ENCODE measurements at regions not wholly inside any gene's neighbourhood (a gene's known extent, or its start where the extent isn't known, plus 50 kb on each side); places are given as distances from the start of the nearest gene placed in this dataset.

DNA sequence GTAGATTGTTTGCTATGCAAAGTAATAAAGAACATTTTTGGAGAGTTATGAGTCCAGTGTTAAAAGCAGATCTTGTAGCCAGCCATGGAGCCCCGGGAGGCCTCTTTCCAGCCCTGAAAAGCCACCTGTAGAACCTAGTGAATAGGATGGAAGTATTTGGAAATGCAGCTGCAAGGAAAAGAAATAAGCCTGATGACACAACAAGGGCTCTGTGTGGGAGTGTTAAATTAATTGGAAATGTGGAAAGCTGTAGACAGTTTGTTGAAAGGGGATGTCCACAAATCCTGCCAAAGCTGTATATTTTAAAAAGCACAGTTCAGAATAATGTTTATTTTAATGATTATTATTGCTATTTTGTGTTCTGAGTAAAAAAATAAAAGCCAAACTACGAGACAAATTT is 152.5 kb upstream of the GHR start:
- no peaks in the 10 kb centered on the region for H3K27me3 Mint-ChIP-seq (ENCODE audit: low read depth)
- POLR2A ChIA-PET = no interaction called here
- CTCF ChIA-PET = interaction anchor here (0.7 kb wide), 1 partner anchor 266 kb away, joined by 3 read pairs; no protein-coding TSS in a partner anchor

DNA sequence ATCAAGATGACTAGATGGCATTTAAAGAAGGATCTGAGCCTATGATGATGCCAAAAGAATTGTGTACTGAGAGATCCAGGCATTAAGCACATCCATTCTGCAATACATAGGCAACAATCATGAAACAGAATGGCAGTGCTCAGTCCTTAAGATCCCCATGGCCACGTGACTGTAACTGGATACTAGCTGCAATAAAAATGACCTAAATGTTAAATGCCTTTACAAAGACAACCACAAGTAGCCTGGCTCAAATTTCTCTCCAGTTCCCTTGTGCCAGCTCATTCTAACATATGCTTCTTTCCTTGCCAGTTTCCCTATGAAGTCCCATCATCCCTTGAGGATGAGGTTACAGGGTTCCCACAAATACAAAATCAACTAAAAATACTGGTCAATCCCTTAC is 148.3 kb upstream of the GHR start:
- H3K27ac Mint-ChIP-seq = peak overlapping the region; percentile 11; the same call in 1 of the 2 replicates
- no peak overlapping the region for H3K4me3 Mint-ChIP-seq
- ATAC-seq (peak; percentile 56; the same call in 1 of the 2 replicates), DNase-seq (ENCODE audit: low spot score) (no peak)
- H3K4me1 Mint-ChIP-seq = peaks cover 14% of the 10 kb centered on the region
- H3K9me3 Mint-ChIP-seq = no peaks in the 10 kb centered on the region
- TF ChIP-seq, protein P1, sequence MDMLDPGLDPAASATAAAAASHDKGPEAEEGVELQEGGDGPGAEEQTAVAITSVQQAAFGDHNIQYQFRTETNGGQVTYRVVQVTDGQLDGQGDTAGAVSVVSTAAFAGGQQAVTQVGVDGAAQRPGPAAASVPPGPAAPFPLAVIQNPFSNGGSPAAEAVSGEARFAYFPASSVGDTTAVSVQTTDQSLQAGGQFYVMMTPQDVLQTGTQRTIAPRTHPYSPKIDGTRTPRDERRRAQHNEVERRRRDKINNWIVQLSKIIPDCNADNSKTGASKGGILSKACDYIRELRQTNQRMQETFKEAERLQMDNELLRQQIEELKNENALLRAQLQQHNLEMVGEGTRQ (CRISPR knock-in tag; IDR thresholded peaks at IDR 0.05) = peak; percentile 52; the same call in 1 of the 2 replicates
- TF ChIP-seq, protein P2, sequence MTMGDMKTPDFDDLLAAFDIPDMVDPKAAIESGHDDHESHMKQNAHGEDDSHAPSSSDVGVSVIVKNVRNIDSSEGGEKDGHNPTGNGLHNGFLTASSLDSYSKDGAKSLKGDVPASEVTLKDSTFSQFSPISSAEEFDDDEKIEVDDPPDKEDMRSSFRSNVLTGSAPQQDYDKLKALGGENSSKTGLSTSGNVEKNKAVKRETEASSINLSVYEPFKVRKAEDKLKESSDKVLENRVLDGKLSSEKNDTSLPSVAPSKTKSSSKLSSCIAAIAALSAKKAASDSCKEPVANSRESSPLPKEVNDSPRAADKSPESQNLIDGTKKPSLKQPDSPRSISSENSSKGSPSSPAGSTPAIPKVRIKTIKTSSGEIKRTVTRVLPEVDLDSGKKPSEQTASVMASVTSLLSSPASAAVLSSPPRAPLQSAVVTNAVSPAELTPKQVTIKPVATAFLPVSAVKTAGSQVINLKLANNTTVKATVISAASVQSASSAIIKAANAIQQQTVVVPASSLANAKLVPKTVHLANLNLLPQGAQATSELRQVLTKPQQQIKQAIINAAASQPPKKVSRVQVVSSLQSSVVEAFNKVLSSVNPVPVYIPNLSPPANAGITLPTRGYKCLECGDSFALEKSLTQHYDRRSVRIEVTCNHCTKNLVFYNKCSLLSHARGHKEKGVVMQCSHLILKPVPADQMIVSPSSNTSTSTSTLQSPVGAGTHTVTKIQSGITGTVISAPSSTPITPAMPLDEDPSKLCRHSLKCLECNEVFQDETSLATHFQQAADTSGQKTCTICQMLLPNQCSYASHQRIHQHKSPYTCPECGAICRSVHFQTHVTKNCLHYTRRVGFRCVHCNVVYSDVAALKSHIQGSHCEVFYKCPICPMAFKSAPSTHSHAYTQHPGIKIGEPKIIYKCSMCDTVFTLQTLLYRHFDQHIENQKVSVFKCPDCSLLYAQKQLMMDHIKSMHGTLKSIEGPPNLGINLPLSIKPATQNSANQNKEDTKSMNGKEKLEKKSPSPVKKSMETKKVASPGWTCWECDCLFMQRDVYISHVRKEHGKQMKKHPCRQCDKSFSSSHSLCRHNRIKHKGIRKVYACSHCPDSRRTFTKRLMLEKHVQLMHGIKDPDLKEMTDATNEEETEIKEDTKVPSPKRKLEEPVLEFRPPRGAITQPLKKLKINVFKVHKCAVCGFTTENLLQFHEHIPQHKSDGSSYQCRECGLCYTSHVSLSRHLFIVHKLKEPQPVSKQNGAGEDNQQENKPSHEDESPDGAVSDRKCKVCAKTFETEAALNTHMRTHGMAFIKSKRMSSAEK (CRISPR knock-in tag; IDR thresholded peaks at IDR 0.05; ENCODE audit: borderline replicate concordance) = no peak
- no peak for TF ChIP-seq SOX15 (CRISPR knock-in tag; IDR thresholded peaks at IDR 0.05)
- ChIA-PET POLR2A (no interaction called here), CTCF (no interaction called here)
- no peaks in the 10 kb centered on the region for H3K27me3 Mint-ChIP-seq (ENCODE audit: low read depth)
- no peaks in the 10 kb centered on the region for H3K36me3 Mint-ChIP-seq

More for the DNA sequence above, 152.5 kb upstream of the GHR start:
- TF ChIP-seq RORB (CRISPR knock-in tag; IDR thresholded peaks at IDR 0.05) = no peak
- TF ChIP-seq IRF2 (CRISPR knock-in tag; IDR thresholded peaks at IDR 0.05; ENCODE audit: borderline replicate concordance, low read depth) = no peak
- no peak for TF ChIP-seq HMGA2 (CRISPR knock-in tag; IDR thresholded peaks at IDR 0.05)
- no peak for TF ChIP-seq MYBL2 (CRISPR knock-in tag; IDR thresholded peaks at IDR 0.05)
- Mint-ChIP-seq H3K36me3 (no peaks in the 10 kb centered on the region), H3K4me1 (peaks cover 19% of the 10 kb centered on the region), H3K27ac (no peak overlapping the region), H3K9me3 (no peaks in the 10 kb centered on the region), H3K4me3 (no peak overlapping the region)
- DNase-seq (ENCODE audit: low spot score) = no peak
- ATAC-seq = no peak

GRCh38 chr5:42277293-42277692 is 145.9 kb upstream of the GHR start:
- ChIA-PET POLR2A (no interaction called here), CTCF (no interaction called here)
- Mint-ChIP-seq H3K4me3 (no peak overlapping the region), H3K27me3 (ENCODE audit: low read depth) (no peaks in the 10 kb centered on the region), H3K4me1 (peaks cover 14% of the 10 kb centered on the region), H3K27ac (no peak overlapping the region), H3K9me3 (no peaks in the 10 kb centered on the region), H3K36me3 (no peaks in the 10 kb centered on the region)
- TF ChIP-seq, protein P3, sequence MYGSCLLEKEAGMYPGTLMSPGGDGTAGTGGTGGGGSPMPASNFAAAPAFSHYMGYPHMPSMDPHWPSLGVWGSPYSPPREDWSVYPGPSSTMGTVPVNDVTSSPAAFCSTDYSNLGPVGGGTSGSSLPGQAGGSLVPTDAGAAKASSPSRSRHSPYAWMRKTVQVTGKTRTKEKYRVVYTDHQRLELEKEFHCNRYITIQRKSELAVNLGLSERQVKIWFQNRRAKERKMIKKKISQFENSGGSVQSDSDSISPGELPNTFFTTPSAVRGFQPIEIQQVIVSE (CRISPR knock-in tag; IDR thresholded peaks at IDR 0.05; ENCODE audit: borderline replicate concordance) = no peak
- TF ChIP-seq NFYB (CRISPR knock-in tag; conservative IDR thresholded peaks at IDR 0.05; ENCODE audit: low read depth) (no peak), KAT7 (CRISPR knock-in tag; IDR thresholded peaks at IDR 0.05; ENCODE audit: borderline replicate concordance) (no peak), ZMAT4 (CRISPR knock-in tag; IDR thresholded peaks at IDR 0.05) (no peak), NFATC4 (CRISPR knock-in tag; IDR thresholded peaks at IDR 0.05) (no peak), HMGA2 (CRISPR knock-in tag; IDR thresholded peaks at IDR 0.05) (no peak), GRHL2 (CRISPR knock-in tag; IDR thresholded peaks at IDR 0.05; ENCODE audit: insufficient replicate concordance, severe bottlenecking) (no peak), ZNF219 (CRISPR knock-in tag; IDR thresholded peaks at IDR 0.05; ENCODE audit: borderline replicate concordance) (no peak), FOXJ3 (CRISPR knock-in tag; IDR thresholded peaks at IDR 0.05; ENCODE audit: borderline replicate concordance) (no peak)
- TF ChIP-seq, protein P4, sequence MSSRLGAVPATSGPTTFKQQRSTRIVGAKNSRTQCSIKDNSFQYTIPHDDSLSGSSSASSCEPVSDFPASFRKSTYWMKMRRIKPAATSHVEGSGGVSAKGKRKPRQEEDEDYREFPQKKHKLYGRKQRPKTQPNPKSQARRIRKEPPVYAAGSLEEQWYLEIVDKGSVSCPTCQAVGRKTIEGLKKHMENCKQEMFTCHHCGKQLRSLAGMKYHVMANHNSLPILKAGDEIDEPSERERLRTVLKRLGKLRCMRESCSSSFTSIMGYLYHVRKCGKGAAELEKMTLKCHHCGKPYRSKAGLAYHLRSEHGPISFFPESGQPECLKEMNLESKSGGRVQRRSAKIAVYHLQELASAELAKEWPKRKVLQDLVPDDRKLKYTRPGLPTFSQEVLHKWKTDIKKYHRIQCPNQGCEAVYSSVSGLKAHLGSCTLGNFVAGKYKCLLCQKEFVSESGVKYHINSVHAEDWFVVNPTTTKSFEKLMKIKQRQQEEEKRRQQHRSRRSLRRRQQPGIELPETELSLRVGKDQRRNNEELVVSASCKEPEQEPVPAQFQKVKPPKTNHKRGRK (CRISPR knock-in tag; IDR thresholded peaks at IDR 0.05; ENCODE audit: borderline replicate concordance) = no peak
- TF ChIP-seq, protein P2 (CRISPR knock-in tag; IDR thresholded peaks at IDR 0.05; ENCODE audit: borderline replicate concordance) = no peak
- DNase-seq (ENCODE audit: low spot score) = no peak
- ATAC-seq = no peak
